ENCODE measurements at regions not wholly inside any gene's neighbourhood (a gene's known extent, or its start where the extent isn't known, plus 50 kb on each side); places are given as distances from the start of the nearest gene placed in this dataset.

GRCh38 chr13:76094645-76095044 lies 458.5 kb downstream of the LMO7 start:
- Histone ChIP-seq H3K27me3 (replicated peaks in 1 of 4; ENCODE audit: control insufficient read depth in 3 of 4, extremely low read depth in 1 of 4, insufficient read depth in 3 of 4, low read length in 3 of 4) (no peaks in the 10 kb centered on the region), H3K4me1 (replicated peaks in 1 of 4; ENCODE audit: control insufficient read depth in 3 of 4, insufficient read depth in 4 of 4, low read length in 3 of 4) (no peaks in the 10 kb centered on the region), H2BK15ac (ENCODE audit: low read length) (no peak overlapping the region), H4K91ac (replicated peaks; ENCODE audit: insufficient read length, low read length) (no peak overlapping the region), H3K79me2 (ENCODE audit: control insufficient read depth in 1 of 2, insufficient read depth in 2 of 2, low read length in 2 of 2) (no peaks in the 10 kb centered on the region), H3K36me3 (ENCODE audit: control insufficient read depth in 2 of 4, insufficient read depth in 4 of 4, low read length in 3 of 4) (no peaks in the 10 kb centered on the region), H2AFZ (ENCODE audit: low read length) (no peak overlapping the region), H2AK5ac (ENCODE audit: low read depth, low read length) (no peak overlapping the region), H3K79me1 (ENCODE audit: low read depth, low read length) (no peaks in the 10 kb centered on the region), H3K4me3 (ENCODE audit: extremely low read depth in 1 of 4, insufficient read depth in 2 of 4, low read depth in 3 of 4, low read length in 4 of 4) (no peak overlapping the region), H3K56ac (replicated peaks; ENCODE audit: insufficient read length, low read depth, low read length) (no peak overlapping the region), H2BK20ac (ENCODE audit: low read length) (no peak overlapping the region), H3K18ac (ENCODE audit: extremely low read depth, low read length) (no peak overlapping the region), H2BK5ac (ENCODE audit: low read depth, low read length) (no peak overlapping the region), H3K23me2 (ENCODE audit: low read depth, low read length) (no peaks in the 10 kb centered on the region), H3K4me2 (ENCODE audit: insufficient read depth in 1 of 2, low read depth in 2 of 2, low read length in 2 of 2) (no peak overlapping the region), H2BK120ac (replicated peaks; ENCODE audit: low read depth, low read length) (no peak overlapping the region), H3K23ac (ENCODE audit: insufficient read length) (no peak overlapping the region), H4K20me1 (replicated peaks in 1 of 2; ENCODE audit: control insufficient read depth in 1 of 2, insufficient read depth in 2 of 2, low read length in 2 of 2) (no peaks in the 10 kb centered on the region), H4K5ac (ENCODE audit: insufficient read length, low read depth, low read length) (no peak overlapping the region), H3K14ac (ENCODE audit: insufficient read length) (no peak overlapping the region), H3K4ac (replicated peaks; ENCODE audit: insufficient read length, low read depth, low read length) (no peak overlapping the region), H2BK12ac (ENCODE audit: low read depth, low read length) (no peak overlapping the region), H3K27ac (ENCODE audit: low read depth, low read length) (no peak overlapping the region), H3K9me3 (ENCODE audit: insufficient read depth in 2 of 2, low read depth in 1 of 2, low read length in 1 of 2) (no peaks in the 10 kb centered on the region), H3K9ac (replicated peaks in 1 of 4; ENCODE audit: extremely low read depth in 1 of 4, low read depth in 3 of 4, low read length in 3 of 4) (no peak overlapping the region), H4K8ac (ENCODE audit: extremely low read depth, insufficient read depth, low read length) (no peak overlapping the region)
- DNase-seq (ENCODE audit: low read depth in 1 of 2, low spot score in 2 of 2) (no peak), FAIRE-seq (no peak)
- ChIA-PET POLR2A (ENCODE audit: partially characterized antibody) (no interaction called here), CTCF (ENCODE audit: partially characterized antibody) (interaction anchor here (0.7 kb wide), 1 partner anchor 55 kb away, joined by 5 read pairs; no protein-coding TSS in a partner anchor)
- WGBS, 2 experiments (ENCODE audit: extremely low coverage in 1 of 2, insufficient coverage in 1 of 2, insufficient read length in 1 of 2, insufficient replicate concordance in 2 of 2, low coverage in 1 of 2, low lambda C conversion rate in 2 of 2, missing lambda C conversion rate in 1 of 2): 79% methylated on average over 3 of the region's 3 CpGs; no CpG with 5 or more reads in 1 of the 2 experiments
- no peak for TF ChIP-seq NRF1 (IDR thresholded peaks at IDR 0.05; ENCODE audit: low read depth, low read length)
- TF ChIP-seq ASH2L (IDR thresholded peaks at IDR 0.05; ENCODE audit: low read length): no peak
- TF ChIP-seq SUZ12 (IDR thresholded peaks at IDR 0.05; ENCODE audit: low read length): no peak
- TF ChIP-seq PHF8 (conservative IDR thresholded peaks at IDR 0.05; ENCODE audit: low read depth, low read length): no peak
- TF ChIP-seq TAF7 (optimal IDR thresholded peaks at IDR 0.05; ENCODE audit: borderline replicate concordance, low read depth, low read length): no peak
- no peak for TF ChIP-seq FOSL1 (IDR thresholded peaks at IDR 0.05; ENCODE audit: insufficient read depth, low read depth, low read length)
- TF ChIP-seq GABPA (IDR thresholded peaks at IDR 0.05; ENCODE audit: borderline replicate concordance, insufficient read depth, low read length): no peak
- TF ChIP-seq EZH2 (IDR thresholded peaks at IDR 0.05; ENCODE audit: low read depth, low read length, severe bottlenecking): no peak
- no peak for TF ChIP-seq SP1 (IDR thresholded peaks at IDR 0.05; ENCODE audit: low read depth, low read length)
- TF ChIP-seq CEBPB (IDR thresholded peaks at IDR 0.05; ENCODE audit: low read depth, low read length): no peak
- no peak for TF ChIP-seq CTCF (IDR thresholded peaks at IDR 0.05; ENCODE audit: control extremely low read depth in 1 of 3, insufficient read depth in 1 of 3, low read depth in 1 of 3, low read length in 3 of 3)
- TF ChIP-seq SIRT6 (IDR thresholded peaks at IDR 0.05; ENCODE audit: low read length): no peak
- no peak for TF ChIP-seq EP300 (IDR thresholded peaks at IDR 0.05; ENCODE audit: borderline replicate concordance in 1 of 2, low read depth in 2 of 2, low read length in 2 of 2)

Measured in H1 (cell line).